GM23338 (cell line): ENCODE measurements at regions not wholly inside any gene's neighbourhood (a gene's known extent, or its start where the extent isn't known, plus 50 kb on each side); places are given as distances from the start of the nearest gene placed in this dataset.

Experiments used
- ATAC-seq: fragments of 200-7000 bp; cut with Tn5 transposase; 3 replicates; pipeline ENCODE4 v1.9.1; 2020
- DNase-seq: peaks from one replicate; pipeline ENCODE4 v3.0.0-alpha.2; 2015; ENCODE audit warnings: low spot score
- H2AFZ ChIP-seq: fragments of 200-600 bp; sonication (generic); 2 replicates; pipeline ENCODE4 v1.8.0; 2016; ENCODE audit warnings: antibody characterized with exemption, mild to moderate bottlenecking, moderate library complexity
- H3F3A ChIP-seq: fragments of 200-600 bp; sonication (generic); replicated peaks from 2 replicates; pipeline ENCODE4 v1.8.0; 2017; ENCODE audit warnings: antibody characterized with exemption, mixed run types, low read depth
- H3K27ac ChIP-seq: fragments of 200-600 bp; sonication (generic); 2 replicates; pipeline ENCODE4 v1.6.1; 2016; ENCODE audit warnings: low read depth
- H3K27me3 ChIP-seq: fragments of 200-600 bp; sonication (generic); 2 replicates; pipeline ENCODE4 v1.8.0; 2016; ENCODE audit warnings: mild to moderate bottlenecking, mixed run types, moderate library complexity; ENCODE audit not compliant: insufficient read depth
- H3K36me3 ChIP-seq: fragments of 200-600 bp; sonication (generic); 2 replicates; pipeline ENCODE4 v1.8.0; 2016; ENCODE audit warnings: mild to moderate bottlenecking; ENCODE audit not compliant: insufficient read depth
- H3K4me1 ChIP-seq: fragments of 200-600 bp; sonication (generic); 2 replicates; pipeline ENCODE4 v1.8.0; 2016; ENCODE audit warnings: mild to moderate bottlenecking, moderate library complexity; ENCODE audit not compliant: insufficient read depth
- H3K4me2 ChIP-seq: fragments of 200-600 bp; sonication (generic); 2 replicates; pipeline ENCODE4 v1.7.1; 2017; ENCODE audit warnings: mixed run types
- H3K4me3 ChIP-seq: fragments of 200-600 bp; sonication (generic); 2 replicates; pipeline ENCODE4 v1.6.1; 2016; ENCODE audit warnings: mixed run types
- H3K79me2 ChIP-seq: fragments of 200-600 bp; sonication (generic); replicated peaks from 2 replicates; pipeline ENCODE4 v1.8.0; 2017; ENCODE audit warnings: mild to moderate bottlenecking; ENCODE audit not compliant: insufficient read depth
- H3K9me2 ChIP-seq: fragments of 200-600 bp; sonication (generic); 2 replicates; pipeline ENCODE4 v1.8.0; 2017; ENCODE audit not compliant: insufficient read depth
- H4K20me1 ChIP-seq: fragments of 200-600 bp; sonication (generic); replicated peaks from 2 replicates; pipeline ENCODE4 v1.8.0; 2017; ENCODE audit warnings: mild to moderate bottlenecking; ENCODE audit not compliant: insufficient read depth
- H3K27ac Mint-ChIP-seq: 2 replicates; pipeline ENCODE4 v1.8.0; 2020; ENCODE audit warnings: inconsistent platforms, mild to moderate bottlenecking, moderate library complexity, mixed read lengths
- H3K27me3 Mint-ChIP-seq: 3 replicates; pipeline ENCODE4 v1.8.0; 2022; ENCODE audit warnings: low read depth, mild to moderate bottlenecking, moderate library complexity, mixed read lengths, inconsistent platforms; ENCODE audit not compliant: insufficient read depth, poor library complexity
- H3K36me3 Mint-ChIP-seq: 3 replicates; pipeline ENCODE4 v1.8.0; 2021; ENCODE audit warnings: low read depth, mild to moderate bottlenecking, inconsistent platforms, moderate library complexity, mixed read lengths
- H3K4me1 Mint-ChIP-seq: 3 replicates; pipeline ENCODE4 v1.8.0; 2020; ENCODE audit warnings: mild to moderate bottlenecking, inconsistent platforms, mixed read lengths
- H3K4me3 Mint-ChIP-seq: 3 replicates; pipeline ENCODE4 v1.8.0; 2021; ENCODE audit warnings: moderate library complexity, mild to moderate bottlenecking, inconsistent platforms, mixed read lengths
- H3K9me3 Mint-ChIP-seq: 3 replicates; pipeline ENCODE4 v1.8.0; 2020; ENCODE audit warnings: moderate library complexity, mild to moderate bottlenecking, inconsistent platforms, mixed read lengths
- CREB1 ChIP-seq: fragments of 250-450 bp; sonication (Bioruptor Pico); IDR thresholded peaks from 2 replicates; pipeline ENCODE4 v1.5.0; 2020; ENCODE audit warnings: low read depth, mild to moderate bottlenecking, moderate library complexity
- EZH2 ChIP-seq: fragments of 200-600 bp; sonication (generic); IDR thresholded peaks from one replicate; pipeline ENCODE4 v1.8.0; 2017; ENCODE audit warnings: antibody characterized with exemption, mild to moderate bottlenecking, low read depth; ENCODE audit not compliant: unreplicated experiment
- EZH2phosphoT487 ChIP-seq: fragments of 200-600 bp; sonication (generic); IDR thresholded peaks from one replicate; pipeline ENCODE4 v1.8.1; 2018; ENCODE audit warnings: antibody characterized with exemption; ENCODE audit not compliant: unreplicated experiment
- JUNB ChIP-seq: IDR thresholded peaks from one replicate; pipeline ENCODE4 v1.6.1; 2016; ENCODE audit warnings: antibody characterized with exemption; ENCODE audit not compliant: unreplicated experiment
- NANOG ChIP-seq: IDR thresholded peaks from 2 replicates; pipeline ENCODE4 v1.6.1; 2016; ENCODE audit warnings: antibody characterized with exemption, borderline replicate concordance
- POLR2AphosphoS5 ChIP-seq: IDR thresholded peaks from 2 replicates; pipeline ENCODE4 v1.6.1; 2016; ENCODE audit warnings: antibody characterized with exemption, low read depth
- STAT1 ChIP-seq: IDR thresholded peaks from one replicate; pipeline ENCODE4 v1.6.1; 2016; ENCODE audit warnings: antibody characterized with exemption; ENCODE audit not compliant: unreplicated experiment
- ZNF114 ChIP-seq: fragments of 250-450 bp; sonication (Bioruptor Pico); IDR thresholded peaks from 2 replicates; pipeline ENCODE4 v1.5.0; 2020; ENCODE audit warnings: mild to moderate bottlenecking, moderate library complexity
- ZNF331 ChIP-seq: fragments of 250-450 bp; sonication (Bioruptor Pico); IDR thresholded peaks from 2 replicates; pipeline ENCODE4 v1.5.0; 2020; ENCODE audit warnings: low read depth, mild to moderate bottlenecking, moderate library complexity
- TF ChIP-seq, protein P1 (sequence below), 2 experiments: fragments of 200-600 bp in 1 of 2; sonication (generic) in 1 of 2; conservative IDR thresholded peaks; 2 replicates each; pipeline versions ENCODE4 v1.5.1 to v1.6.1; 2016 to 2017; ENCODE audit warnings: antibody characterized with exemption in 2 of 2, low read depth in 2 of 2, mild to moderate bottlenecking in 2 of 2, moderate library complexity in 1 of 2
- TF ChIP-seq, protein P2 (sequence below): IDR thresholded peaks from 2 replicates; pipeline ENCODE4 v1.6.1; 2016; ENCODE audit warnings: antibody characterized with exemption
- TF ChIP-seq, protein P3 (sequence below): fragments of 250-450 bp; sonication (Bioruptor Pico); IDR thresholded peaks from 2 replicates; pipeline ENCODE4 v1.5.0; 2020; ENCODE audit warnings: mild to moderate bottlenecking, moderate library complexity
- TF ChIP-seq, protein P4 (sequence below): IDR thresholded peaks from one replicate; pipeline ENCODE4 v1.6.1; 2018; ENCODE audit warnings: antibody characterized with exemption; ENCODE audit not compliant: unreplicated experiment

DNA sequence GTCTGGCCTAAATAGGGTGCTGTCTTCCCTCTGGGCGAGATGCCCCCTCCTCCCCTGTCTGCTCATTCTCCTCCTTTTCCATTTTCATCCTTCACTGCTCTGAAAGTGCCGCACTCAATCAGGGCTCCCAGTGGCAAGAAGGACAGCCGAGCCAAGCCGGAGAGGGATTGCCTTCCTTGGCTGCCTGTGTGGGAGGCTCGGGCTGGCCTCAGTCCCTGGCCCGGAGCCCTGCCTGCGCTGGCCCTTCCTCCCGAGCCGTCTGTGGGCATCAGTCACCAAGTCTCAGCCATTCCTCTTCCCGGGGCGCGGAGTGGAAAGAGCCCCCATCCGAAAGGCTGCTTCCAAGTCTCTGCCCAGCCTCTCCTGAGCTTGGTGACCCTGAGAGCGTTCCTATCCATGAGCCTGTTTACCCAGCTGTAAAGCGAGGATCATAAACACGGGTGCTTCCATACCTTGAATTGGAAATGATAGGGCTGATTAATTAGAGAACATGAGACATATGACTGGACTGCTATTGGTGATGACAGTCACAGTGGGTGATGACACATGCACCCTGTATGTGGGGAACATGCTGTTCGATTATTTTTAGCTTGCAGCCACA lies 59.1 kb upstream of the TLE3 start:
- Mint-ChIP-seq H3K27me3 (peaks cover 10% of the 10 kb centered on the region), H3K36me3 (no peaks in the 10 kb centered on the region), H3K9me3 (no peaks in the 10 kb centered on the region), H3K4me1 (peaks cover 15% of the 10 kb centered on the region), H3K27ac (no peak overlapping the region), H3K4me3 (no peak overlapping the region)
- Histone ChIP-seq H3K4me2 (no peak overlapping the region), H3K4me3 (no peak overlapping the region), H3K79me2 (no peaks in the 10 kb centered on the region), H4K20me1 (no peaks in the 10 kb centered on the region), H3K36me3 (no peaks in the 10 kb centered on the region), H3K27me3 (no peaks in the 10 kb centered on the region), H3K27ac (no peak overlapping the region), H3F3A (no peaks in the 10 kb centered on the region), H3K9me2 (no peaks in the 10 kb centered on the region), H2AFZ (no peak overlapping the region), H3K4me1 (0 out of 2 replicates have a peak, but pooled peaks cover 8% of the 10 kb centered on the region)
- TF ChIP-seq, protein P1, sequence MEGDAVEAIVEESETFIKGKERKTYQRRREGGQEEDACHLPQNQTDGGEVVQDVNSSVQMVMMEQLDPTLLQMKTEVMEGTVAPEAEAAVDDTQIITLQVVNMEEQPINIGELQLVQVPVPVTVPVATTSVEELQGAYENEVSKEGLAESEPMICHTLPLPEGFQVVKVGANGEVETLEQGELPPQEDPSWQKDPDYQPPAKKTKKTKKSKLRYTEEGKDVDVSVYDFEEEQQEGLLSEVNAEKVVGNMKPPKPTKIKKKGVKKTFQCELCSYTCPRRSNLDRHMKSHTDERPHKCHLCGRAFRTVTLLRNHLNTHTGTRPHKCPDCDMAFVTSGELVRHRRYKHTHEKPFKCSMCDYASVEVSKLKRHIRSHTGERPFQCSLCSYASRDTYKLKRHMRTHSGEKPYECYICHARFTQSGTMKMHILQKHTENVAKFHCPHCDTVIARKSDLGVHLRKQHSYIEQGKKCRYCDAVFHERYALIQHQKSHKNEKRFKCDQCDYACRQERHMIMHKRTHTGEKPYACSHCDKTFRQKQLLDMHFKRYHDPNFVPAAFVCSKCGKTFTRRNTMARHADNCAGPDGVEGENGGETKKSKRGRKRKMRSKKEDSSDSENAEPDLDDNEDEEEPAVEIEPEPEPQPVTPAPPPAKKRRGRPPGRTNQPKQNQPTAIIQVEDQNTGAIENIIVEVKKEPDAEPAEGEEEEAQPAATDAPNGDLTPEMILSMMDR (conservative IDR thresholded peaks at IDR 0.05; ENCODE audit: low read depth in 2 of 2): no peak
- no peak for TF ChIP-seq STAT1
- no peak for TF ChIP-seq JUNB
- no peak for TF ChIP-seq CREB1 (CRISPR knock-in tag)
- TF ChIP-seq, protein P2, sequence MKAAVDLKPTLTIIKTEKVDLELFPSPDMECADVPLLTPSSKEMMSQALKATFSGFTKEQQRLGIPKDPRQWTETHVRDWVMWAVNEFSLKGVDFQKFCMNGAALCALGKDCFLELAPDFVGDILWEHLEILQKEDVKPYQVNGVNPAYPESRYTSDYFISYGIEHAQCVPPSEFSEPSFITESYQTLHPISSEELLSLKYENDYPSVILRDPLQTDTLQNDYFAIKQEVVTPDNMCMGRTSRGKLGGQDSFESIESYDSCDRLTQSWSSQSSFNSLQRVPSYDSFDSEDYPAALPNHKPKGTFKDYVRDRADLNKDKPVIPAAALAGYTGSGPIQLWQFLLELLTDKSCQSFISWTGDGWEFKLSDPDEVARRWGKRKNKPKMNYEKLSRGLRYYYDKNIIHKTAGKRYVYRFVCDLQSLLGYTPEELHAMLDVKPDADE: no peak
- no peak for TF ChIP-seq ZNF331
- TF ChIP-seq EZH2: no peak
- no peak for TF ChIP-seq EZH2phosphoT487
- TF ChIP-seq, protein P3, sequence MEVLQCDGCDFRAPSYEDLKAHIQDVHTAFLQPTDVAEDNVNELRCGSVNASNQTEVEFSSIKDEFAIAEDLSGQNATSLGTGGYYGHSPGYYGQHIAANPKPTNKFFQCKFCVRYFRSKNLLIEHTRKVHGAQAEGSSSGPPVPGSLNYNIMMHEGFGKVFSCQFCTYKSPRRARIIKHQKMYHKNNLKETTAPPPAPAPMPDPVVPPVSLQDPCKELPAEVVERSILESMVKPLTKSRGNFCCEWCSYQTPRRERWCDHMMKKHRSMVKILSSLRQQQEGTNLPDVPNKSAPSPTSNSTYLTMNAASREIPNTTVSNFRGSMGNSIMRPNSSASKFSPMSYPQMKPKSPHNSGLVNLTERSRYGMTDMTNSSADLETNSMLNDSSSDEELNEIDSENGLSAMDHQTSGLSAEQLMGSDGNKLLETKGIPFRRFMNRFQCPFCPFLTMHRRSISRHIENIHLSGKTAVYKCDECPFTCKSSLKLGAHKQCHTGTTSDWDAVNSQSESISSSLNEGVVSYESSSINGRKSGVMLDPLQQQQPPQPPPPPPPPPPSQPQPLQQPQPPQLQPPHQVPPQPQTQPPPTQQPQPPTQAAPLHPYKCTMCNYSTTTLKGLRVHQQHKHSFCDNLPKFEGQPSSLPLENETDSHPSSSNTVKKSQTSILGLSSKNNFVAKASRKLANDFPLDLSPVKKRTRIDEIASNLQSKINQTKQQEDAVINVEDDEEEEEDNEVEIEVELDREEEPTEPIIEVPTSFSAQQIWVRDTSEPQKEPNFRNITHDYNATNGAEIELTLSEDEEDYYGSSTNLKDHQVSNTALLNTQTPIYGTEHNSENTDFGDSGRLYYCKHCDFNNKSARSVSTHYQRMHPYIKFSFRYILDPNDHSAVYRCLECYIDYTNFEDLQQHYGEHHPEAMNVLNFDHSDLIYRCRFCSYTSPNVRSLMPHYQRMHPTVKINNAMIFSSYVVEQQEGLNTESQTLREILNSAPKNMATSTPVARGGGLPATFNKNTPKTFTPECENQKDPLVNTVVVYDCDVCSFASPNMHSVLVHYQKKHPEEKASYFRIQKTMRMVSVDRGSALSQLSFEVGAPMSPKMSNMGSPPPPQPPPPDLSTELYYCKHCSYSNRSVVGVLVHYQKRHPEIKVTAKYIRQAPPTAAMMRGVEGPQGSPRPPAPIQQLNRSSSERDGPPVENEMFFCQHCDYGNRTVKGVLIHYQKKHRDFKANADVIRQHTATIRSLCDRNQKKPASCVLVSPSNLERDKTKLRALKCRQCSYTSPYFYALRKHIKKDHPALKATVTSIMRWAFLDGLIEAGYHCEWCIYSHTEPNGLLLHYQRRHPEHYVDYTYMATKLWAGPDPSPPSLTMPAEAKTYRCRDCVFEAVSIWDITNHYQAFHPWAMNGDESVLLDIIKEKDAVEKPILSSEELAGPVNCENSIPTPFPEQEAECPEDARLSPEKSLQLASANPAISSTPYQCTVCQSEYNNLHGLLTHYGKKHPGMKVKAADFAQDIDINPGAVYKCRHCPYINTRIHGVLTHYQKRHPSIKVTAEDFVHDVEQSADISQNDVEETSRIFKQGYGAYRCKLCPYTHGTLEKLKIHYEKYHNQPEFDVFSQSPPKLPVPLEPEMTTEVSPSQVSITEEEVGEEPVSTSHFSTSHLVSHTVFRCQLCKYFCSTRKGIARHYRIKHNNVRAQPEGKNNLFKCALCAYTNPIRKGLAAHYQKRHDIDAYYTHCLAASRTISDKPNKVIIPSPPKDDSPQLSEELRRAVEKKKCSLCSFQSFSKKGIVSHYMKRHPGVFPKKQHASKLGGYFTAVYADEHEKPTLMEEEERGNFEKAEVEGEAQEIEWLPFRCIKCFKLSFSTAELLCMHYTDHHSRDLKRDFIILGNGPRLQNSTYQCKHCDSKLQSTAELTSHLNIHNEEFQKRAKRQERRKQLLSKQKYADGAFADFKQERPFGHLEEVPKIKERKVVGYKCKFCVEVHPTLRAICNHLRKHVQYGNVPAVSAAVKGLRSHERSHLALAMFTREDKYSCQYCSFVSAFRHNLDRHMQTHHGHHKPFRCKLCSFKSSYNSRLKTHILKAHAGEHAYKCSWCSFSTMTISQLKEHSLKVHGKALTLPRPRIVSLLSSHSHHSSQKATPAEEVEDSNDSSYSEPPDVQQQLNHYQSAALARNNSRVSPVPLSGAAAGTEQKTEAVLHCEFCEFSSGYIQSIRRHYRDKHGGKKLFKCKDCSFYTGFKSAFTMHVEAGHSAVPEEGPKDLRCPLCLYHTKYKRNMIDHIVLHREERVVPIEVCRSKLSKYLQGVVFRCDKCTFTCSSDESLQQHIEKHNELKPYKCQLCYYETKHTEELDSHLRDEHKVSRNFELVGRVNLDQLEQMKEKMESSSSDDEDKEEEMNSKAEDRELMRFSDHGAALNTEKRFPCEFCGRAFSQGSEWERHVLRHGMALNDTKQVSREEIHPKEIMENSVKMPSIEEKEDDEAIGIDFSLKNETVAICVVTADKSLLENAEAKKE (CRISPR knock-in tag): no peak
- no peak for TF ChIP-seq NANOG
- no peak for TF ChIP-seq ZNF114 (CRISPR knock-in tag)
- no peak for TF ChIP-seq POLR2AphosphoS5
- TF ChIP-seq, protein P4, sequence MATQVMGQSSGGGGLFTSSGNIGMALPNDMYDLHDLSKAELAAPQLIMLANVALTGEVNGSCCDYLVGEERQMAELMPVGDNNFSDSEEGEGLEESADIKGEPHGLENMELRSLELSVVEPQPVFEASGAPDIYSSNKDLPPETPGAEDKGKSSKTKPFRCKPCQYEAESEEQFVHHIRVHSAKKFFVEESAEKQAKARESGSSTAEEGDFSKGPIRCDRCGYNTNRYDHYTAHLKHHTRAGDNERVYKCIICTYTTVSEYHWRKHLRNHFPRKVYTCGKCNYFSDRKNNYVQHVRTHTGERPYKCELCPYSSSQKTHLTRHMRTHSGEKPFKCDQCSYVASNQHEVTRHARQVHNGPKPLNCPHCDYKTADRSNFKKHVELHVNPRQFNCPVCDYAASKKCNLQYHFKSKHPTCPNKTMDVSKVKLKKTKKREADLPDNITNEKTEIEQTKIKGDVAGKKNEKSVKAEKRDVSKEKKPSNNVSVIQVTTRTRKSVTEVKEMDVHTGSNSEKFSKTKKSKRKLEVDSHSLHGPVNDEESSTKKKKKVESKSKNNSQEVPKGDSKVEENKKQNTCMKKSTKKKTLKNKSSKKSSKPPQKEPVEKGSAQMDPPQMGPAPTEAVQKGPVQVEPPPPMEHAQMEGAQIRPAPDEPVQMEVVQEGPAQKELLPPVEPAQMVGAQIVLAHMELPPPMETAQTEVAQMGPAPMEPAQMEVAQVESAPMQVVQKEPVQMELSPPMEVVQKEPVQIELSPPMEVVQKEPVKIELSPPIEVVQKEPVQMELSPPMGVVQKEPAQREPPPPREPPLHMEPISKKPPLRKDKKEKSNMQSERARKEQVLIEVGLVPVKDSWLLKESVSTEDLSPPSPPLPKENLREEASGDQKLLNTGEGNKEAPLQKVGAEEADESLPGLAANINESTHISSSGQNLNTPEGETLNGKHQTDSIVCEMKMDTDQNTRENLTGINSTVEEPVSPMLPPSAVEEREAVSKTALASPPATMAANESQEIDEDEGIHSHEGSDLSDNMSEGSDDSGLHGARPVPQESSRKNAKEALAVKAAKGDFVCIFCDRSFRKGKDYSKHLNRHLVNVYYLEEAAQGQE: no peak
- DNase-seq: no peak
- no peak for ATAC-seq
